ENCODE measurements at regions not wholly inside any gene's neighbourhood (a gene's known extent, or its start where the extent isn't known, plus 50 kb on each side); places are given as distances from the start of the nearest gene placed in this dataset.
A peak's percentile ranks its signal among the peaks of the same experiment; 100 is the strongest.

GRCh38 chr13:112215871-112216270, 148.9 kb downstream of the SOX1 start:
- no peak for TF ChIP-seq CTCF (IDR thresholded peaks at IDR 0.05)
- Histone ChIP-seq H3K4me3 (no peak overlapping the region), H3K36me3 (no peaks in the 10 kb centered on the region), H3K27me3 (peaks cover 0 to 8% of the 10 kb centered on the region in 2 donors), H3K9me3 (no peaks in the 10 kb centered on the region), H3K27ac (no peak overlapping the region), H3K4me1 (no peaks in the 10 kb centered on the region)
- intact Hi-C loops (cut with DNase I; ENCODE audit: low total_unique reads), result no loop called here
- DNase-seq, result no peak

- peaks cover 0 to 8% of the 10 kb centered on the region in 2 donors for H3K27me3 ChIP-seq
- H3K4me3 ChIP-seq, result no peak overlapping the region
- H3K36me3 ChIP-seq, result no peaks in the 10 kb centered on the region
- H3K4me1 ChIP-seq, result no peaks in the 10 kb centered on the region
- peak in 1 of 2 donors; percentile 35 for DNase-seq
- no peak overlapping the region for H3K27ac ChIP-seq
- intact Hi-C loops (cut with DNase I; ENCODE audit: low total_unique reads), result no loop called here
- no peak for TF ChIP-seq CTCF (IDR thresholded peaks at IDR 0.05)
- no peaks in the 10 kb centered on the region for H3K9me3 ChIP-seq
Observed at GRCh38 chr13:112217431-112217830, 150.5 kb downstream of the SOX1 start.

- H3K9me3 ChIP-seq, result no peaks in the 10 kb centered on the region
- no peak for TF ChIP-seq CTCF (IDR thresholded peaks at IDR 0.05)
- DNase-seq, result peak in 1 of 2 donors; percentile 9
- no peaks in the 10 kb centered on the region for H3K36me3 ChIP-seq
- intact Hi-C loops (cut with DNase I; ENCODE audit: low total_unique reads), result no loop called here
- no peaks in the 10 kb centered on the region for H3K4me1 ChIP-seq
- H3K4me3 ChIP-seq, result no peak overlapping the region
- peaks cover 0 to 8% of the 10 kb centered on the region in 2 donors for H3K27me3 ChIP-seq
- H3K27ac ChIP-seq, result no peak overlapping the region
Observed at GRCh38 chr13:112218416-112218815, 151.5 kb downstream of the SOX1 start.

GRCh38 chr13:112219740-112220139, 152.8 kb downstream of the SOX1 start:
- Histone ChIP-seq H3K27me3 (no peaks in the 10 kb centered on the region), H3K27ac (no peak overlapping the region), H3K4me1 (no peaks in the 10 kb centered on the region), H3K9me3 (no peaks in the 10 kb centered on the region), H3K36me3 (no peaks in the 10 kb centered on the region), H3K4me3 (no peak overlapping the region)
- no peak for TF ChIP-seq CTCF (IDR thresholded peaks at IDR 0.05)
- DNase-seq, result peak in 1 of 2 donors; percentile 1
- intact Hi-C loops (cut with DNase I; ENCODE audit: low total_unique reads), result no loop called here

GRCh38 chr13:112220296-112220875, 153.4 kb downstream of the SOX1 start:
- TF ChIP-seq CTCF (IDR thresholded peaks at IDR 0.05), result no peak
- Histone ChIP-seq H3K4me1 (no peaks in the 10 kb centered on the region), H3K4me3 (no peak overlapping the region), H3K9me3 (no peaks in the 10 kb centered on the region), H3K27me3 (no peaks in the 10 kb centered on the region), H3K36me3 (no peaks in the 10 kb centered on the region), H3K27ac (no peak overlapping the region)
- intact Hi-C loops (cut with DNase I; ENCODE audit: low total_unique reads), result no loop called here
- DNase-seq, result peak in 1 of 2 donors; percentile 33

GRCh38 chr13:112220925-112221324, 154.0 kb downstream of the SOX1 start:
- no peaks in the 10 kb centered on the region for H3K27me3 ChIP-seq
- H3K27ac ChIP-seq, result no peak overlapping the region
- DNase-seq, result peak in 1 of 2 donors; percentile 6
- no peaks in the 10 kb centered on the region for H3K9me3 ChIP-seq
- intact Hi-C loops (cut with DNase I; ENCODE audit: low total_unique reads), result no loop called here
- no peak overlapping the region for H3K4me3 ChIP-seq
- no peaks in the 10 kb centered on the region for H3K4me1 ChIP-seq
- no peaks in the 10 kb centered on the region for H3K36me3 ChIP-seq
- TF ChIP-seq CTCF (IDR thresholded peaks at IDR 0.05), result no peak

Data from tibial artery (tissue), 4 donors.